ENCODE measurements at regions not wholly inside any gene's neighbourhood (a gene's known extent, or its start where the extent isn't known, plus 50 kb on each side); places are given as distances from the start of the nearest gene placed in this dataset.

- DNase-seq (ENCODE audit: low read depth) = no peak
- no peak overlapping the region for H3K4me3 ChIP-seq (ENCODE audit: low read length)
Observed at GRCh38 chr14:38973083-38973700, 129.8 kb downstream of the SEC23A start.

GRCh38 chr14:38972511-38972910 is 130.5 kb downstream of the SEC23A start:
- no peak overlapping the region for H3K4me3 ChIP-seq (ENCODE audit: low read length)
- TF ChIP-seq CTCF (IDR thresholded peaks at IDR 0.05; ENCODE audit: insufficient read depth, low read depth, low read length, missing control alignments) = no peak
- no peak for DNase-seq (ENCODE audit: low read depth)

More at GRCh38 chr14:38973083-38973700, 129.8 kb downstream of the SEC23A start:
- no peak for TF ChIP-seq CTCF (IDR thresholded peaks at IDR 0.05; ENCODE audit: insufficient read depth, low read depth, low read length, missing control alignments)

- TF ChIP-seq CTCF (IDR thresholded peaks at IDR 0.05; ENCODE audit: insufficient read depth, low read depth, low read length, missing control alignments) = no peak
- DNase-seq (ENCODE audit: low read depth) = no peak
- no peak overlapping the region for H3K4me3 ChIP-seq (ENCODE audit: low read length)
Observed at GRCh38 chr14:38971258-38971921, 131.6 kb downstream of the SEC23A start.

- peak; percentile 19 for DNase-seq (ENCODE audit: low read depth)
- no peak for TF ChIP-seq CTCF (IDR thresholded peaks at IDR 0.05; ENCODE audit: insufficient read depth, low read depth, low read length, missing control alignments)
- no peak overlapping the region for H3K4me3 ChIP-seq (ENCODE audit: low read length)
Observed at GRCh38 chr14:38964630-38965029, 138.4 kb downstream of the SEC23A start.

GRCh38 chr14:38960946-38961531 is 142.0 kb downstream of the SEC23A start:
- no peak overlapping the region for H3K4me3 ChIP-seq (ENCODE audit: low read length)
- DNase-seq (ENCODE audit: low read depth) = no peak
- no peak for TF ChIP-seq CTCF (IDR thresholded peaks at IDR 0.05; ENCODE audit: insufficient read depth, low read depth, low read length, missing control alignments)

- no peak overlapping the region for H3K4me3 ChIP-seq (ENCODE audit: low read length)
- no peak for TF ChIP-seq CTCF (IDR thresholded peaks at IDR 0.05; ENCODE audit: insufficient read depth, low read depth, low read length, missing control alignments)
- DNase-seq (ENCODE audit: low read depth) = no peak
Observed at GRCh38 chr14:38959021-38959420, 144.0 kb downstream of the SEC23A start.
